Ascending aorta (tissue), 2 donors: ENCODE measurements at regions not wholly inside any gene's neighbourhood (a gene's known extent, or its start where the extent isn't known, plus 50 kb on each side); places are given as distances from the start of the nearest gene placed in this dataset.

Source experiments
- DNase-seq, 2 donors: peaks; one replicate each; pipeline ENCODE4 v3.0.0-alpha.2; 2019; ENCODE audit warnings: low spot score in 2 of 2
- H3K27ac ChIP-seq, 2 donors: fragments of 200-600 bp; sonication (generic); one replicate each; pipeline ENCODE4 v1.5.1; 2016 to 2017; ENCODE audit warnings: mild to moderate bottlenecking in 1 of 2
- H3K27me3 ChIP-seq: fragments of 200-600 bp; sonication (generic); one replicate; pipeline ENCODE4 v1.5.1; 2017
- H3K36me3 ChIP-seq, 2 donors: fragments of 200-600 bp; sonication (generic); one replicate each; pipeline ENCODE4 v1.5.1; 2016
- H3K4me1 ChIP-seq, 2 donors: fragments of 200-600 bp; sonication (generic); one replicate each; pipeline ENCODE4 v1.5.1; 2016 to 2017; ENCODE audit warnings: mild to moderate bottlenecking in 1 of 2
- H3K4me3 ChIP-seq, 2 donors: fragments of 200-600 bp; sonication (generic); one replicate each; pipeline ENCODE4 v1.5.1; 2016 to 2017; ENCODE audit warnings: mild to moderate bottlenecking in 1 of 2
- H3K9me3 ChIP-seq, 2 donors: fragments of 200-600 bp; sonication (generic); one replicate each; pipeline ENCODE4 v1.5.1; 2016
- CTCF ChIP-seq, 3 experiments: fragments of 200-600 bp in 2 of 3; fragments of 450-650 bp in 1 of 3; sonication (generic) in 2 of 3; IDR thresholded peaks; one replicate each; pipeline ENCODE4 v1.5.1; 2016 to 2019; ENCODE audit warnings: antibody characterized with exemption in 3 of 3, mild to moderate bottlenecking in 1 of 3, moderate library complexity in 1 of 3
- intact Hi-C: fragments of 100-400 bp; cut with DNase I; formaldehyde crosslinking; loops from one replicate; pipeline ENCODE4 v1.15.1; 2023

DNA sequence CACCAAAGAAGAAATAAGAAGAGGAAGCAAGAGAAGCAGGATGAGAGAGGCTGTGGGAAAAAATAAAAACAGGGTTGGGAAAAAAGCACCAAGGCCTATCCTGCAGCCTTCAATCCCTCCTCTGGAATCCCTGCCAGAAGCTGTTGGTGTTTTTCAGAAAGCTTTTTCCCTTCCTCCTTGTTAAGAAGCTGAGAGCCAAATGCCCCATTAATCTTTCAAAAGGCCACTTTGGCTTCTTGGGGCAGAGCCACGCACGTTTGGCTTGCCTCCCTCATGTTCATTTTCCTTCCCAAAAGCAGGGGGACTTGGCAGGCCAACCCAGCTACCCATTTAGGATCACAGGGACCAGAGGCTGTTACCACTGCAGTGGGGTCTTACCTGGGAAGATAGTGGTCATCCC lies 365.3 kb downstream of the NUAK1 start:
- peaks cover 8 to 11% of the 10 kb centered on the region in 2 donors for H3K4me1 ChIP-seq
- no peaks in the 10 kb centered on the region for H3K9me3 ChIP-seq
- intact Hi-C loops: no loop called here
- DNase-seq: no peak
- H3K36me3 ChIP-seq: no peaks in the 10 kb centered on the region
- H3K4me3 ChIP-seq: no peak overlapping the region
- H3K27me3 ChIP-seq: no peaks in the 10 kb centered on the region
- H3K27ac ChIP-seq: peak overlapping the region; percentile 10 to 44
- no peak for TF ChIP-seq CTCF (IDR thresholded peaks at IDR 0.05)

- no peak for DNase-seq
- peaks cover 8 to 11% of the 10 kb centered on the region in 2 donors for H3K4me1 ChIP-seq
Measured at GRCh38 chr12:105774037-105774436, 364.7 kb downstream of the NUAK1 start.

DNA sequence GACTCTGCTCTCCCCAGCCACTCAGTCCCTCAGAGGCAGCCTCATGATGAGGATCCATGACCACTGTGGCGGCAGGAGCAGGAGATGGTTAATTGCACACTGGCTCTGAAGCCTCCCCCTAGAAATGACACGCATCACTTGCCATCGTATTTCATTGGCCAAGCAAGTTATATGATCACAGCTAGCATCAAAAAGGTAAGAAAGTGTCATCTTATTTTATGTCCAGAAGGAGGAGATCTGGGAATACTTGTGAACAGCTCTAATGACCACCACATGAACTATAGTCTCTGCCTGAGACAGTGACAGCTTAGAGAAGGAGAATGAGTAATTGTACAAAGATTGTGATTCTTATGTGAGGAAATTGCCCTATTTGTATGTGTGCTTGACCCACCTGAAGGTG lies 363.4 kb downstream of the NUAK1 start:
- DNase-seq: no peak
- H3K9me3 ChIP-seq: no peaks in the 10 kb centered on the region

More at GRCh38 chr12:105774037-105774436, 364.7 kb downstream of the NUAK1 start:
- no peaks in the 10 kb centered on the region for H3K36me3 ChIP-seq
- H3K27ac ChIP-seq: peak overlapping the region; percentile 10 to 44
- no peaks in the 10 kb centered on the region for H3K9me3 ChIP-seq
- no peak for TF ChIP-seq CTCF (IDR thresholded peaks at IDR 0.05)
- intact Hi-C loops: loop anchor here (2.0 kb wide), 1 partner anchor 363 kb away; no protein-coding TSS in a partner anchor
- no peak overlapping the region for H3K4me3 ChIP-seq
- no peaks in the 10 kb centered on the region for H3K27me3 ChIP-seq

DNA sequence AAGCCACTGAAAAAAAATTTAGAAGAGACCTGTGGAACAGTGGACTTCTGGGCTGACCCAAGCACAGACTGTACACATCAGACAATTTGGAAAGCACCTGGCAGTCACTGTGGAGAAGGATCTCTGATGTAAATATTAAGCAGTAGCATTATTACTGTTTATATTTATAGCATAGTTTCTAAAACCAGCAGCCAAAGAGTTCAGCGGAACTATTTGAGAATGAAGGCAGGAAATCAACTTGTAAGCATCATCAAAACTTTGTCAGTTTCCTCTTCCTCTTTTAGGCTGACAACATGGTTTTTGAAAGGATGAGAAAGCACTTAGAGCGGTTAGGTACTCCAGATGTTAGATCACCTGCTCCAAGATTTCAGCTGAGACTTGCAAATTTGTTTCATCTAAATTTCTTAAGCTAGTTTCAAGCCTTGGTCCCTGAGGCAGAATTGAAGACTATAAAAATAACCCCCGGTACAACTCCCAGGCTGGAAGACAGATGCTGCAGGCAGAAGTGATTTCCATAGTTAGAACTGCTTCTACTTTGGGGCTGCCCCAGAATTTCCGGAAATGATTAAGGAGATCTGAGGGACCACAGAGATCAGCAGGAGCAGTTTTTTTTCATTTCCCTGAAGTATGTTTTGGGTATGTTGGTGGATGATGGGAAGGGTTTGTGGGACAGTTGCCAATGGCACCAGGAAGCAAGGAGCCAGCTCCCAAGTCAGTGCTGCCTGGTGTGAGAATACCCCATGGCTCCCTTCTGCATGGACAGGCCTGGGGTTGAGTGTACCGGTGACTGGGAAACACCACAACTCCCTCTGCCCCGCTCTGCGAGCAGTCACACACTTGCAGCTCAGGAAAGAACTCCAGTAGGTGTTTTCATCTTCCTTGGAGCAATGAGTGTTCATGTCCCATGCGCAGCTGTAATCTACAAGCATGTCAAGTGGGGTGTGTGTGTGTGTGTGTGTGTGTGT lies 354.5 kb downstream of the NUAK1 start:
- H3K27me3 ChIP-seq: no peaks in the 10 kb centered on the region
- intact Hi-C loops: no loop called here
- TF ChIP-seq CTCF (IDR thresholded peaks at IDR 0.05): no peak
- no peak for DNase-seq
- H3K9me3 ChIP-seq: no peaks in the 10 kb centered on the region
- no peaks in the 10 kb centered on the region for H3K36me3 ChIP-seq
- no peak overlapping the region for H3K27ac ChIP-seq
- H3K4me3 ChIP-seq: no peak overlapping the region
- H3K4me1 ChIP-seq: no peaks in the 10 kb centered on the region

More for the DNA sequence above, 363.4 kb downstream of the NUAK1 start:
- H3K27me3 ChIP-seq: no peaks in the 10 kb centered on the region
- peaks cover 8 to 11% of the 10 kb centered on the region in 2 donors for H3K4me1 ChIP-seq
- H3K4me3 ChIP-seq: no peak overlapping the region
- H3K36me3 ChIP-seq: no peaks in the 10 kb centered on the region
- intact Hi-C loops: loop anchor here (2.0 kb wide), 1 partner anchor 361 kb away; no protein-coding TSS in a partner anchor
- no peak overlapping the region for H3K27ac ChIP-seq
- no peak for TF ChIP-seq CTCF (IDR thresholded peaks at IDR 0.05)

DNA sequence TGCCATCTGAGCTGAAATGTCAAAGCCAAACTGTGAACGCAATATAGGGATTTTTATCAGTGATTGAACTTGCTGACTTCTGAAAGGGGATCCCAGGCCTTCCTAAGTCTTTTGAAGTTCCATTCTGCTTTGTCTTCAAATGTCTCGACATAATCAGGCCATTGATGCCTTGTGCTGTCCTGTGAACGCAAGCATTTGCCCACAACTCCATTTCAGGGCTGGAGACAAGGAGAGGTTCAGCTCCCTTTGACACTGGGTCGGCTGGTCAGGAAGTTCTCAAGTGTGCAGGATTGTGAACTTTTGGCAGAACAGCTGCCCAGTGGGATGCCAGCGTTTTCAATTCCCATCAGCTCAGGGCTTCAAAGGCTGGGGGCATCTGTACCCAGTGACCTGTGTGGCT lies 345.3 kb downstream of the NUAK1 start:
- H3K27ac ChIP-seq: no peak overlapping the region
- no peaks in the 10 kb centered on the region for H3K36me3 ChIP-seq
- H3K4me1 ChIP-seq: no peaks in the 10 kb centered on the region
- no peaks in the 10 kb centered on the region for H3K9me3 ChIP-seq
- H3K27me3 ChIP-seq: no peaks in the 10 kb centered on the region
- no peak overlapping the region for H3K4me3 ChIP-seq
- intact Hi-C loops: no loop called here
- no peak for TF ChIP-seq CTCF (IDR thresholded peaks at IDR 0.05)
- DNase-seq: no peak
